ENCODE measurements at regions not wholly inside any gene's neighbourhood (a gene's known extent, or its start where the extent isn't known, plus 50 kb on each side); places are given as distances from the start of the nearest gene placed in this dataset.
A peak's percentile ranks its signal among the peaks of the same experiment; 100 is the strongest.

DNA sequence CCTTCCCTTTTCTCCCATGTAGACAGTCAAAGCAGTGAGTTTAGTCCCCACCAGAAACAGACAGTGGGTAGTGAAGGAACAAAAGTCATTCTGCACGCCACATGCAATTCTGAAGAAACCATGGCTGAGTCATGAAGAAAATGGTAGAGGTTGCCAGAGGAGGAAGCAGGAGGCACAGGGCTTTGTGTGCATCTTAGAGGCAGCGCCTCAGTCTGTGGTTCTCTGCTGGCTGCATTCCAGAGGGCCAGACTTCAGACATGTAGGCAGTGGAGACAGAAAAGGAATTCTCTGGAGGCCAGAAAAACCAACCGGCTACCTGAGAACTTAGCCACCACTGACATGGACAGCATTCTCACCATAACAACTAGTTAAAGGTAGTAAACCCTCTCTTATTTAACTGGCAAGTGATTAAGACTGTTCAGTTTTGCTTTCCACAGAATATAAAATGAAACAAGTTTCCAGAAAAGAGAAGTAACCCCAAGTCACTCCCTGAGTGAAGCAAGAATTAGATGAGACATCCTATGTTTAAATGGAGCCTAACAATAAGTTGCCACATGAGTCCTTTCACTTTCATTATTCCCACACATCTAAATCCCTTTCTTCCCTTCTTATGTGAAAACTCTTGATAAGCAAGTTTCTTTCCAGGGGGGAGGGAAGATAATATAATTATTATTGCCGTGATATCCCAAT, 556.1 kb downstream of the SOX6 start:
- H3K4me1 Mint-ChIP-seq (ENCODE audit: low read depth): no peaks in the 10 kb centered on the region
- no peak overlapping the region for H3K27ac Mint-ChIP-seq
- no peaks in the 10 kb centered on the region for H3K36me3 Mint-ChIP-seq (ENCODE audit: low read depth)
- H3K27me3 Mint-ChIP-seq: no peaks in the 10 kb centered on the region
- peaks cover 3% of the 10 kb centered on the region for H3K9me3 Mint-ChIP-seq
- no peak overlapping the region for H3K4me3 Mint-ChIP-seq

DNA sequence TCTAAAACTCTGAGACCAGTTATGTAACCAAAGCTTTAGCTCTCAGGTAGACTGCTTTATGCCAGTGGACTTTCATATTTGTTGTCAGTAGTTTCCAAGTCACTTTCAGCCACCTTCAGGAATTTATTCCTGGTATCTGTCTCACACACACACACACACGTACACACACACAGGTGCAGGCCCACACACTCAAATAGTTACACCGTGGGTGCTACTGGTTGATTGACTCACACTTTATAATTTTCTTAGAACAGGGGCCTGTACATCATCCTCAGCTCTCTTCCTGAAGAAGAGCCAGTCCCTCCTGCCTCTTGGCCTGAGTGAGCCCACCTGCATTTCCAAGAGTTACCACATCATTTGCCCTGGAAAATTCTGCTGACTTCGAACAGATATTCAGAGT, 555.2 kb downstream of the SOX6 start:
- no peaks in the 10 kb centered on the region for H3K36me3 Mint-ChIP-seq (ENCODE audit: low read depth)
- no peaks in the 10 kb centered on the region for H3K27me3 Mint-ChIP-seq
- no peak overlapping the region for H3K27ac Mint-ChIP-seq
- H3K4me1 Mint-ChIP-seq (ENCODE audit: low read depth): no peaks in the 10 kb centered on the region
- H3K4me3 Mint-ChIP-seq: no peak overlapping the region
- peaks cover 3% of the 10 kb centered on the region for H3K9me3 Mint-ChIP-seq

DNA sequence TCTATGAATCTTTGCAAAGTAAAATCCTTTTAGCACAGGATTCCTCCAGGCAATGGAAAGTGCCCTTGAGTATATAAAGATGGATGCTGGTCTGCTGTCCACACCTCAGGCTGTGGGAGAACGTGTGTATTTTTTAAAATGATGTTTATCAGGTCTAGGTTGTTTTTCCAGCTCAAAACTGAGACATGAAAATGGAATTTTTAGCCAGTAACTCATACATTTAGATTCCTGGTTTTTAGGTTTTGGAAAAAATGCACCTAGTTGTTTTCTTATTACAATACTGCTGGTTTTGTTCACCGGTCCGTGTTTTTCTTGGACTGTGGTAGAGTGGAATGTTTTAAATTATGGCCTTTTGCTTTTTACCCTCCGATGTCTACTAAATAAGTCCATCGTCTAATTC, 554.7 kb downstream of the SOX6 start:
- no peaks in the 10 kb centered on the region for H3K36me3 Mint-ChIP-seq (ENCODE audit: low read depth)
- no peak overlapping the region for H3K27ac Mint-ChIP-seq
- no peak overlapping the region for H3K4me3 Mint-ChIP-seq
- H3K9me3 Mint-ChIP-seq: peaks cover 3% of the 10 kb centered on the region
- H3K27me3 Mint-ChIP-seq: no peaks in the 10 kb centered on the region
- no peaks in the 10 kb centered on the region for H3K4me1 Mint-ChIP-seq (ENCODE audit: low read depth)

DNA sequence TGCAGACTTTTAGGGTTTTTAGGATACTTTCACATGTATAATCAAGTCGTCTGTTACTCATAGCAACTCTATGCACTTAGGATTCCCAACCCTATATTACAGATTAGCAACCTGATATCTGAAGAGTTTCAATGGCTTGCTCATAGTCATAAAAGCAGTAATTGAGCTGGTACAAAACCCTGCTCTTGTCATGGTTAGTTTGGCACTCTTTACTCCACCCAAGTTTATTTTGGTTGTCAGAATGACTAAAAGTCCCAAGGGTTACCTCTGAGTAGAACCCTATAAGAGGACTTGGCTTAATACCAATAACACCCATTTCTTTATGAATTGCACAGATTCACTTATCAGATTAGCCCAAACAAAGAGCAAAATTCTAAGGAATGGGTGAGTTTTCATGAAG, 550.6 kb downstream of the SOX6 start:
- H3K4me1 Mint-ChIP-seq (ENCODE audit: low read depth): no peaks in the 10 kb centered on the region
- no peaks in the 10 kb centered on the region for H3K27me3 Mint-ChIP-seq
- no peaks in the 10 kb centered on the region for H3K9me3 Mint-ChIP-seq
- no peak overlapping the region for H3K27ac Mint-ChIP-seq
- H3K4me3 Mint-ChIP-seq: no peak overlapping the region
- no peaks in the 10 kb centered on the region for H3K36me3 Mint-ChIP-seq (ENCODE audit: low read depth)

DNA sequence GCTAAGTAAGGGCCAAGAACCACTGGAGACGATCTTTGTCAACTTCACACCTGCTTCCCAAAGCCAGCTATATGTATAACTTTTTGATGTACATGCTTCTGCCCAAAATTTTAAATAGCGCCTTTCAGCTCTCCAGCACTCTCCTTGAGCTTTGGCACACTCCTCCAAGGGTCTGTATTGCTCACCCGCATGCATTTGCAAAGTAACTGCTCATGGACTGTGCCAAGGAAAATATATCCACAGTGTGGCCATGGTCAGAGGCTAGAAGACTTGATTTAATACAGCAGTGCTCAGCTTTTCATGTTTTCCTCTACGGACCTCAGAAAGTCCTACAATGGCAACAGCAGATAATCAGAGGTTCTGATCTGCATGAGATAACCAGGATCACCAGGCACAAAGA, 550.1 kb downstream of the SOX6 start:
- Mint-ChIP-seq H3K4me1 (ENCODE audit: low read depth) (no peaks in the 10 kb centered on the region), H3K27ac (no peak overlapping the region), H3K4me3 (no peak overlapping the region), H3K27me3 (no peaks in the 10 kb centered on the region), H3K9me3 (no peaks in the 10 kb centered on the region), H3K36me3 (ENCODE audit: low read depth) (no peaks in the 10 kb centered on the region)

DNA sequence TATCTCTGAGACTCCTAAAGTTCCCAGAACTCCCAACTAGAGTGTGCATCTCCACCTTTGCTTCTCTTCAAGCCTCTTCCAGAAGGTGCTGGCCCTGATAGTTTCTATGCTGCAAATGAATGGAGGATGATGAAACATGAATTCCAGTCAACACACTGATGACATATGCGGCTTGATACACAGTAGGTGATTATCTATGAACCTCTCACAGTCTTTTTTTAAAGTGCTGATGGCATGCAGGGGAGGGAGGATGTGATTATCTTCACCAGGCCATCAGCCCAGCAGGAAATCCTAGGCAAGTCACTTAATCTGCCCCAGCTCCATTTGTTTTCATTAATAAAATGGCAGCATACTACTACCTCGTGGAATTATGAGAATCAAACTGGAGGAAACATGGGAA, 548.5 kb downstream of the SOX6 start:
- H3K36me3 Mint-ChIP-seq (ENCODE audit: low read depth): no peaks in the 10 kb centered on the region
- no peaks in the 10 kb centered on the region for H3K27me3 Mint-ChIP-seq
- no peak overlapping the region for H3K27ac Mint-ChIP-seq
- no peak overlapping the region for H3K4me3 Mint-ChIP-seq
- no peaks in the 10 kb centered on the region for H3K4me1 Mint-ChIP-seq (ENCODE audit: low read depth)
- H3K9me3 Mint-ChIP-seq: no peaks in the 10 kb centered on the region

DNA sequence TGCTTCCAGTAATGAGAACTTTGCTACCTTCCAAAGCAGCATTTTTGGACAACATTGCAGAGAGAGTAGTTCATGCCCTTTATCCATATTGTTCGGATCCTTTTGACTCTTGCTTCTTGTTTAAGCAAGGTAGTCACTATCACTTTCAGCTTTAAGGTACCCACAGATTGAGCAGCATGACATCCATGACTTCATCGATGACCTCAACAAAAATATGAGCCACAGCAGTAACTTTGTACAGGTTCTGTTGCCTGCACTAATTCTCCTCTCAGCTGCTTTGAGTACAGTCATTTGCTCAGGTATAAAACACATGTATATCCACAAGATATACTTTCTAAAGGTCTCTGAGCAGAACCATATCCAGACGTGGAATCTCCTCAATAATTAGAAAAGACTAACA, 546.3 kb downstream of the SOX6 start:
- H3K4me3 Mint-ChIP-seq: no peak overlapping the region
- peaks cover 4% of the 10 kb centered on the region for H3K9me3 Mint-ChIP-seq
- H3K27ac Mint-ChIP-seq: no peak overlapping the region
- H3K4me1 Mint-ChIP-seq (ENCODE audit: low read depth): no peaks in the 10 kb centered on the region
- H3K36me3 Mint-ChIP-seq (ENCODE audit: low read depth): no peaks in the 10 kb centered on the region
- no peaks in the 10 kb centered on the region for H3K27me3 Mint-ChIP-seq

DNA sequence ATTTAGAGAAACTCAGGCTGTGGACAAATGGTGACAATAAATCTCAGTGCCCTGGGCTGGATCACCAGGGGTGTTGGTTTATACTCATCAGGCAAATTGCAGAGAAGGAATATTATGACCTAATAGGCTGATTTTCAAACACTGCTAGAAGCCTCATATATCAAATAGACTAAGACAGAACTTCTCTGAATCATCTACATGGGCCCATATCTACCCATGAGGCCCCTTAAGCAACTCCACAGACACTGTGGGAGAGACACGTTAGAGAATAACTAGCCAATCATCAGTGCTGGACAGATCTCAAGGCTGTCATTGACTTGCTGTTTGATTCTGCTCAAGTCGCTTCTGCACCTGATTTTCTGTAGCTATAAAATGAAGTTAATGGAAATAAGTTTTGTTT, 545.8 kb downstream of the SOX6 start:
- no peak overlapping the region for H3K27ac Mint-ChIP-seq

DNA sequence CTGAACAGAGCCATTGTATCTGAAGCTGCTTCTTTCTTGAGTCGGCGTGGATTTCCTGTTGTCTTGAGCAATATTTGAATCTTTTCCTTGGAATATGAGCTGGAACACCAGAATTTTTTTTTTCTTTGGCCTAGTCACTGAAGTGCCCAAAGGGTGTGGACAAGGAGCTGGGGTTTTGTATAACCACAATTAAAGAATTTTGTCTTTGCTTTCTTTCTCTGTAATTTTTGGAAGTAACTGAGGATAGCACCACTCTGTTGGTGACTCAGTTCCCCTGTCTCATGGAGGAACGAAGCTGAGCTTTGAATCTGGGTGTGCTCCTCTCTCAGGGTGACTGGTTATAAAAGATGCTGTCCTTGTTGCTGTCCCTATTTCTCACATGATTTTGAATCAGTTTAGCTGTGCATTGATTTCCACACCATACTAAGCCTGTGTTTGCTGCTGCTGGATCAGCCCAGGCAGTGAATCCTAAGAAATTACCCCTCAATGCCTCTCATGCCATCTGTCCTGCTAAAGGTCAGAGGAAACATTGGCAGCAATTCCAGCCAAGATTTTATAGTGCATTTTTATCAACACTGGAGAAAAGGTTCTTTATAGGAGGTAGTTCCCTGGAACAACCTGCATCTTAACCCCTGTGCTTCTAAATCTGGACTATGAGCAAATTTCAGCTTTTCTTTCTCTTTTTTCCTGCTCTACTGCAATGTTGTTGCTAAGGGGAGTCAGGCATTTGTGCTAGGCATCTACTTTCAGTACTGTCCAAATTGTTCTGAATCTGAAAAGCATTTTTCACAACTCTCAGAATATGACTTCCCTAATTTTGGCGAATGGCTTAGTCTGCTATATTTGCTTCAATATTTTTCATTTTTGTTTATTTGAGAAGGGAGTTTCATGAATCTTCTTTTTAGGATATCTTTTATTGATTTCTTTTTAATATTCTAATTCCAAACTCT, 540.8 kb downstream of the SOX6 start:
- Mint-ChIP-seq H3K9me3 (peaks cover 4% of the 10 kb centered on the region), H3K4me1 (ENCODE audit: low read depth) (peaks cover 13% of the 10 kb centered on the region), H3K27ac (no peak overlapping the region), H3K36me3 (ENCODE audit: low read depth) (no peaks in the 10 kb centered on the region), H3K4me3 (no peak overlapping the region), H3K27me3 (peaks cover 15% of the 10 kb centered on the region)

More for the DNA sequence above, 545.8 kb downstream of the SOX6 start:
- Mint-ChIP-seq H3K9me3 (peaks cover 4% of the 10 kb centered on the region), H3K36me3 (ENCODE audit: low read depth) (no peaks in the 10 kb centered on the region), H3K27me3 (no peaks in the 10 kb centered on the region), H3K4me3 (no peak overlapping the region), H3K4me1 (ENCODE audit: low read depth) (no peaks in the 10 kb centered on the region)

DNA sequence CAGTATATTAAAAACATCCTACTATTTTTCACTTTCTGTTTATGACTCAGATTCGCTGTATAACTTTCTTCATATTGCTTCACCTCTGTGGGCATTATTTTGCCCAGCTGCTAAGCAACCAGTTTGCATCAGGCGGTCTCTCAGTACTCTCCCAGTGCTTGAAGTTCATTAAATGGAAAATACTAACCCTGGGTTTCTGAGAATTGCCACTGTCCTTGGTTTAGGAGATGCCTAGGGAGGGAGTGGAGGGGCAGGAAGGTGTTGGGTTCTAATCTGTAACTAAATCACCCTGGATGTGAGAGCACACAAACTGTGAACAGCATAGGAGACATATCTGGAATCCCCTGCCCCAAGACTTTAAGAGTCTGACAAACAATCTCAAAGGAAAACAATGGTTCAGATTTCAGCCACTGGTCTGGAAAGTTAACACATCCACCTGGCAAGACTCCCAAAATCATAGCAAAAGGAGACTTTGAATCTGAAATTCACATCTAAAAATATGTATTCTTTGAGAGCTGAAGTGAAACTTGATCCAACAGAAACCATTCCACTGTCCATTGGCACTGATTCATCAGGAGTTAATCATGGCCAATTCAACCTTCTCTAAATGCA, 540.0 kb downstream of the SOX6 start:
- Mint-ChIP-seq H3K36me3 (ENCODE audit: low read depth) (no peaks in the 10 kb centered on the region), H3K9me3 (peaks cover 8% of the 10 kb centered on the region), H3K4me3 (no peak overlapping the region), H3K27ac (peak overlapping the region; percentile 19), H3K4me1 (ENCODE audit: low read depth) (peaks cover 13% of the 10 kb centered on the region), H3K27me3 (peaks cover 19% of the 10 kb centered on the region)

DNA sequence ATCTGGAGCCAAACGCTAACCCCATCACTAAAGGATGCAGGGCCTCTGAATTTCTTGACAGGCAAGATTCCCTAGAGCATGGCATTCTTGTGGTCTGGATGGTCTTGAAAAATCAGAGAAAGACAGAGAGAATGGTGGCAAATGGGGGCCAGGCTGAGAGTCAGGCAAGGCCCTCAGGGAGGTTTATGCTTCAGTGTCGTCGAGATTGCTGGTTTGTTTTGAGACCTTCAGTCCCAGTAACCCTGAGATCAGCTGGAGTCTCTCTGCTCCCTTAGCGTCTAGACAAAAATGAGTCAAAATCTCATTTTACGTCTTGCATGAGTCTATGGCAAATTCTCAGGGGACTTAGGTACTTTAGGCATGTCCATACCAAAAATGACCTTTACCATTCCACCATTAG, 539.3 kb downstream of the SOX6 start:
- H3K27me3 Mint-ChIP-seq: peaks cover 19% of the 10 kb centered on the region
- no peak overlapping the region for H3K4me3 Mint-ChIP-seq
- H3K36me3 Mint-ChIP-seq (ENCODE audit: low read depth): no peaks in the 10 kb centered on the region
- H3K27ac Mint-ChIP-seq: peak overlapping the region; percentile 19
- peaks cover 13% of the 10 kb centered on the region for H3K4me1 Mint-ChIP-seq (ENCODE audit: low read depth)
- H3K9me3 Mint-ChIP-seq: peaks cover 8% of the 10 kb centered on the region

DNA sequence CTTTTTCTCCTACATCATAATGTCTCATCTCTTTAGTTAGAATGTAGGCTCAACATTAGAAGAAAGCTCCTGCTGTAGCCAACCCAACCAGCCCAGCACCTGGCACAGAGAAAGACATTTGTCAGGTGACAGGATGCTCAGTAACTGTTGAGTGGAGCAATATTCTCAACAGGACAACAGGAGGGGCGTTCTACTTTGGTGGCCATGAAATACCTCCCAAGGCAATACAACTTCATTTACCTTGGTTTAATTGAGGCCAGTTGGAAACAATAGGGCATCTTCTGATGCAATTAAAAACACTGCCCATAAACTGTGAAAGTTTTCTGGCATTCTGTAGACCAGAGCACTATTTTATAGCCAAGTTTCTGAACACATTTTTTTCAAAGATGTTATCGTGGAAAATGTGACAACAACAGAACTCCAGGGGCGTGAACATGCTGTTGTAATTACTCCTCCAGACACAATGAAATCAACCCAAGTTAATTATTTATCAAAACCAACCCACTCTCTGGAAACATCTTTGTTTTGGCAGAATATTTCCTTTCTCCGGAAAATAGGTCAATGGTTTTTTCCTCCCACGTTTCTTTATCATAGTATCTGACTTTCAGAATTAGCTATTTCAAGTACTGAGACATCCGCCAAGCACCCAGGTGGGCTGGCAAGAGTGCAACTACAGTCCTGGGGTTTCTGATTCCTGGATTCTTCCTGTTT, 538.1 kb downstream of the SOX6 start:
- Mint-ChIP-seq H3K4me1 (ENCODE audit: low read depth) (peaks cover 13% of the 10 kb centered on the region), H3K36me3 (ENCODE audit: low read depth) (no peaks in the 10 kb centered on the region), H3K27ac (no peak overlapping the region), H3K27me3 (peaks cover 19% of the 10 kb centered on the region), H3K9me3 (peaks cover 8% of the 10 kb centered on the region), H3K4me3 (no peak overlapping the region)

DNA sequence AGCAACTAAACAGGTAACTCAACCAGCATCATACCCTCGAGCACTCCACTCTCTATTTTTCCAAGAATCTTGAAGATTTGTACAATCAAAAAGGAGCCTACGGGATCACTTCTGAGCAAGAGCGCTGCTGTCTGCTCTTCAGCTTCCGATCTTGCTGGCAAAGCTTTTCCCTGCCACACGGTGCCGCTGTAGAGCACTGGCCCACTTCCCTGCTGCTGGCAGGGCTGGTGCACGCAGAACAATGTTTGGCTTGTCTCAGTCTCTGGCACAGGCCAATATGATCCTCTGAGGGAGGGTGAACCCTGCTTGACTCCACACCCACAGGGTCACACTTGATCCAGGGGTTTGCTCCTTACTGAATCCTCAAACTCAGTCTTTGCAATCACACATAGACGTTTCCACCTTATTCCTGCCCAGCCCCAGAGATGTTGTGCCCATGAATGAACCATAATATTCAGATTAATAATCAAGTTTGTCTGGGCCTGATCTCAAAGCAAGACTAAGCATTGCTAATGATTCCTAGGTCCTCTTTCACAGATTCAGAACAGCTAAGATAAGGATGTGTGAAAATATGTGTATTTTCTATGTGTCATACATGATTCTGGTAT, 536.6 kb downstream of the SOX6 start:
- Mint-ChIP-seq H3K4me3 (no peak overlapping the region), H3K27ac (no peak overlapping the region), H3K4me1 (ENCODE audit: low read depth) (peaks cover 13% of the 10 kb centered on the region), H3K27me3 (peaks cover 19% of the 10 kb centered on the region), H3K9me3 (peaks cover 6% of the 10 kb centered on the region), H3K36me3 (ENCODE audit: low read depth) (no peaks in the 10 kb centered on the region)

DNA sequence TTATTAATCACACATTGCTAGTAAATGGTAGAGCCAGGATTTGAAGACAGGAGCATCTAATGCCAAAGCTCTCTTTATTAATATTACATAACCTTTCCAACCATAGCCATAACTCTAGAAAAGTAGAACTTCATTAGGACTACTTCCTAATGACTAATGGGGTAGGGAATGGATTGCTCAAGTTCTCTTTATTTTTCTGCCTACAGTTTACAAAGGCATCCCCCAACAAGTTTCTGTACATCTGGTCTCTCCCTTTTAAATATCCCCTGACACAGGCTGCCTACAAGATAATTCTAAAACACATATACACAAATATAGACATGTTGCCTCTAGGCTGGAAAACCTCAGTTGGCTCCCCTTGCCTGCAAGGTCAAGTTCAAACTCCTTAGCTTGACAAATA, 534.9 kb downstream of the SOX6 start:
- H3K27me3 Mint-ChIP-seq: peaks cover 20% of the 10 kb centered on the region
- H3K36me3 Mint-ChIP-seq (ENCODE audit: low read depth): no peaks in the 10 kb centered on the region
- peaks cover 9% of the 10 kb centered on the region for H3K4me1 Mint-ChIP-seq (ENCODE audit: low read depth)
- no peak overlapping the region for H3K4me3 Mint-ChIP-seq
- H3K27ac Mint-ChIP-seq: no peak overlapping the region
- peaks cover 4% of the 10 kb centered on the region for H3K9me3 Mint-ChIP-seq

All from stimulated activated naive CD8-positive, alpha-beta T cell treated with anti-CD3 and anti-CD28 coated beads, Interleukin-15, Interleukin-2, amounts not matched to agents 100 ng/mL and 50 ng/mL, for 24 hours (primary cell).